HT1080 (cell line): ENCODE measurements at regions not wholly inside any gene's neighbourhood (a gene's known extent, or its start where the extent isn't known, plus 50 kb on each side); places are given as distances from the start of the nearest gene placed in this dataset.

ENCODE experiments used
- DNase-seq: peaks from one replicate; pipeline ENCODE4 v3.0.0-alpha.2; 2015; ENCODE audit warnings: low read depth

DNA sequence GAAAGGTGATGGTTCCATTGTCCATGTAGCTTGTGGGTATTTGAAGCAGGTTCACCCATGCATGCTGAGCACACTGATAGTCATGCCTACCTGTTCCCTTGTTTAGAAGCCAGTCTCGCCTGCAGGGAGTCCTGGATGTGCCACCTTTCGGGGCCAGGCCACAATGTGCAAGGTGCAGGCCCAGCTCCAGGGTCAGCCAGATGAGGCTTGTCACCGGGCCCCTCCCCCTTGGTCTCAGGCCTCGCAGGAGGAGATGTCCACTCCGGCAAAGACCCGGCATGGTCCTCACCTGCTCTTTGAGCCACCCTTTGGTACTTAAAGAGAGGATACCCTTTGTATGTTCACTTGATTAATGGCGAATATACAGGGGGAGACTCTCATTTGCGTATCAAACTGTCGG, 140.4 kb upstream of the RTL1 start:
- no peak for DNase-seq

DNA sequence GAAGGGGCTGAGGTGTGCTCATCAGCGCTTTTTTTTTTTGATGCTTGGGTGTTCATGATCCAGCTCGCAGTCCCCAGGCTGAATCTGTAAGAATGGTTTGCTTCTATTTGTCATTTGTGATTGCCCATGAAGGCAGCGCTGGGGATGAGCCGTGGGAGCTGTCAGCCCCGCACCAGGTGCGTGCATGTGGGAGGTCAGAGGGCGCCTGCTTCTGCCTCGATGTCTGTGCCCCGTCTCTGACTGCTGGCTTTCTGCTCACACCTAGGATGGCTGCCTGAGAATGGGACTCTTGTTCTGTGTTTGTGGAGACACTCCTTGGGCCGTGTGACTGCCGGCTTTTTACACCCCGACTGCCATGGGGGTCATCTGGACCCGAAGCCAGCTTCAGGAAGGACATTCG, 141.2 kb upstream of the RTL1 start:
- DNase-seq, result no peak

DNA sequence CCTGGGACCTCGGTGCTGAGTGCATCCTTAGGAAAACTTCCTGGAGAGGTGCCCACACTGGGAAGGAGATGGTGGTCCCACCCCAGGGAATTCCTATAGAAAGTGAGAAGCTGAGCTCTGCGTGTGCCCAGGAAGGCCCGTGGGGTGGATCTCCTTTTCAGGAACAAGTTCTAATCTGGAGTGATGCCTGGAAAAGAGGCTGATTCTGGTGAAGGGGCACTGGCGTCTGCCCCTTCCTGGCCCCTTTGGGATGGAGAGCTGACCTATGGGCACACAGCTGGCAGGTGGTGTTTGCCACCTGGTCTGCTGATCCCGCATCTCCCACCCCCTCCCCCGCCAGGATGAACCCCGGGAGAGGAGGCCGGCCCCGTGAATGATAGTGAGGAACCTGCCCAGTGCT, 142.0 kb upstream of the RTL1 start:
- DNase-seq, result no peak

DNA sequence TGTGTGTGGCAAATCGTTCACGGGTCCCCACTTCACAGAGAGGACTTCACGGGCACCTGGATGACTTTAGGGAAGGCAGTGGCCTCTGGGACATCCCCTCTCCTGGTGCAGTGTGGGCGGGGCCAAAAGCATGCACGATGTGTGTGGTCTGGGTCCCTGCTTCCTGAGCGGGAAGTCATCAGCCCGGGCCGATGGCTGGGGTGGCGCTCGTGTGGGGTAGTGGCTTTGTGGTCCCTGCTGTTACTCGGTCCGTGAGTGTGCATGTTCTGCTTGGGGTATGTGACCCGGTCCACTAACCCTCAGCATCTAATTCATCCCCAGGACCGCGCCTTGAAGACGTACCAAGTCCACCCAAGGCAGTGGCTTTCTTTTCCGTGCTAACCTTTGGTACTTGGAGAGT, 142.5 kb upstream of the RTL1 start:
- no peak for DNase-seq

DNA sequence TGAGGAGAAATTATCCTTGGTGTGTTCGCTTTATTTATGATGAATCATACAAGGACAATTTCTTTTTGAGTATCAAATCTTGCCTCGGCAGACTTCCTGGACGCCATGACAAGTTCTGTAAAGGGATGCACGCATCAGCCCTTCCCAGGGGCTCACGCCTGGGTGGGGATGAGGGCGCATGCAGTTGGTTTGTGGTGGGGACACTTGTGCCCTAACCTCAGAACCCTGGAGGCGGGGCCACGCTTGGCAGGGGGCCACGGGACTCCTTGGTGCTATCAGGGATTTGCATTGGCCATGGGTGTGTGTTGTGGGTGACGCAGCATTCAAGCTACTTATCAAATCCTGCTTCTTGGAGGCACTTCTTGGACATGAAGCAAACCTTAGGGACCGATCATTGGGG, 143.8 kb upstream of the RTL1 start:
- DNase-seq, result no peak

DNA sequence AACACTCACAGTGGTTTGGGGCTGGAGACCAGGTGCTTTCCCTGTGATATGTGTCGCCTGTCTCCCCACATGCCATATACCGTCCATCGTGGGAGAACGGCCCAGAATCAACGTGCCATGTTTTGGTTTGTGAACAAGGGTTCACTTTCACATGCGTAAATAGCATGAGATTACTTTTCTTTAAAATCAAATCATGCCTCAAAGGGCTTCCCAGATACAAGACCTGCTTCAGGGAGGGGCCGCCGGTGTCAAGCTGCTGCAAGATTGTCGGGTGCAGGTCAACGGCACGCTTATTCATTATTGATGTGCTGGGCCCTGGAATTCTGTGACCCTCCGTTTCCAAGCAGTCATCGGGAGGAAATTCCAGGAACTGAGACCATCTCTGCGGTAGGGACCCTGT, 145.2 kb upstream of the RTL1 start:
- no peak for DNase-seq

DNA sequence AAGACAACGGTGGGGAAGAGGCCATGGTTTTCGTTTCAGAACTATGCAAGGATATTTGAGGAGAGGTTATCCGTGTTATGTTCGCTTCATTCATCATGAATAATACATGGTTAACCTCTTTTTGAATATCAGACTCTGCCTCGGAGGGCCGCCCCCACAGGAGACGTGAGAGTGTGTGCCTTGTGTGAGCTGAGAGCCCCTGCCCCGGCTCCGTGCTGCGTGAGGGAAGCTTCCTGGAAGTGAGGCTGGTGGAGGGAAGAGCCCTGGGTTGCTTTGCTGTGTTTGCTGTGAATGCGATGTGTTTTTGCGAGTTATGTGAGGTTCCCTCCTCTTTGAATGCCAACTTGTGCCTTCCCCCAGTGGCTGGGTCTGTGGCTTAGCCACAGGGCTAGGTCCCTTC, 146.0 kb upstream of the RTL1 start:
- DNase-seq, result no peak

DNA sequence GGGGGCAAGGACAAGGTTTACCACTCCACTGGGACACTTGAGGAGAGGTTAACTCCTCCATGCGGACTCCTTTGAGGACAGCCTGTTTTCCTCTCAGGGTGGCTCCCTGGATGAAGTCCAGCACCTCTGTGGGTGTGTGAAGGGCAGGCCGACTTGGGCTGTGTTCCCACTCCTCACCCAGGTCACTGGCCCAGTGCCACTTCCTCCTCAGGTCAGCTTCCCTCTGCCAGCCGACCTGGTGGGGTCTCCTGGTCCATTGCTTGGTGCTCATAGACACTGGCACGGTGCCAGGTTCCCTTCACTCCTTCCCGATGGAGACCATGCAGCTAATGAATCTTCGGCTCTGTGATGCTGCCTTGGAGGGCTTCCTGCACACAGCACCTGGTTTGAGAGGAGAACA, 146.4 kb upstream of the RTL1 start:
- no peak for DNase-seq

DNA sequence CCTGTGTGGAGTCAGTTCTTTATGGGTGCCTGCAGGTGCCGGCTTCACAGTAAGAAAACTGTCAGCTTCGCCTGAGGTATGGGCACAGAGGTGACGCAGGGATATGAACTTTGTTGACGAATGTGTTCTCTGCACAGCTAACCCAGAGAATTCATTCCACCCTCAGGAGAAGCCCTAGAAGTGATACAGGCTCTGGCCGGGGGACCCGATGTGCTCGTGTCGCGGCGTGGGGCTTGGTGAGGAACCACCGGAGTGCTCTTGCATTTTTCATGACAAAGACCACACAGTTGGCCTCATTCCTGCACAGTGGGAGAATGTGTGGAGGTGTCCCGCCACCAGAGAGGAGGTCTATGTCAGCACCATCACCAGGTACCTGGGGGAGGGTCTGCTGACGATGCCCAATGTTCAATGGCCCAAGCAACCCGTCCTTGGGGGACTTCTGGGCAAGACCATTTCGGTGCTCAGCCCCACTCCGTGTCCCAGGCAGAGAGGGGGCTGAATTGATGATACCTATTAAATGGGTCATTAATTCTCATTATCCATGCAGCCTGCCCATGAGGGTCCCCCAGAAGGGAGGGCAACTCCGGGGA, 147.5 kb upstream of the RTL1 start:
- DNase-seq, result no peak

DNA sequence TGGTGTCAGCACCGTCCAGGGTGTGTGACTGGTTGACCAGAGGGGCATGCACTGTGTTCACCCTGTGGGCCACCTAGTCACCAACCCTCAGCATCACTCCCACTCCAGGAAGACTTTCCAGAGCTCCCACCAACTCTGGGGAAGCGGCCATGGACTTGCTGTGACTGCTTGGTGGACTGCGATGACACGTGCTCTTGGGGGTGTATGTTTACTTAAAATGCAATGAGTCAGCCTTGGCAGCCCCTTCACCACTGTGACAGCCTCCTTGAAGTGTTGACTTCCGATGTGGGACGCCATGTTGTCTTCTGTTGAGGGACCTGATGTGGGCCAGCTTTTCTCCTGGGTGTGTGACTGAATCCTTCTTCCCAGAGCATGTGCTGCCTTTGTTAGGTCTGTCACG, 151.1 kb upstream of the RTL1 start:
- DNase-seq, result no peak

DNA sequence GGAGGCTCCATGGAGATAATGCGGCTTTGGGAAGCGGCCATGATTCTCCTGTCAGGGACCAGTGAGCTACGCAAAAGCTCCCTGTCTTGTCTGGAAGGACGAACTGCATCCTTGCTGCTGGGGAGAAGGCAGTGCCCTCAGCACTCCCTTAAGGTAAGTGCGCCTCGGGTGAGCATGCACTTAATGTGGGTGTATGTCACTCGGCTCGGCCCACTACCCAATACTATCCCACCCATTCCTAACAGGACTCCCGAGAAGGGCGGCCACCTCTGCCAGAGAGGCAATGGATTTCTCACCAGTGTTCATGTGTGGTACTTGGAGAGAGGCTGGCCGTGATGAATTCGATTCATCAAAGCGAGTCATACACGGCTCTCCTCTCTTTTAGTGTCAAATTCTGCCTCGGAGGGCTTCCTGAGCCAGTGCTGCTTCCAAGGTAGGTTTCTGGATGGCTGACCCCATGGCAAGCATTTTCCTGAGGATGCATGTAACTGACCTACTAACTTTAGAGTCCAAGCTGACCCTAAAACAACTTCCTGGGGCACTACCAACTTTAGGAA, 151.7 kb upstream of the RTL1 start:
- no peak for DNase-seq

DNA sequence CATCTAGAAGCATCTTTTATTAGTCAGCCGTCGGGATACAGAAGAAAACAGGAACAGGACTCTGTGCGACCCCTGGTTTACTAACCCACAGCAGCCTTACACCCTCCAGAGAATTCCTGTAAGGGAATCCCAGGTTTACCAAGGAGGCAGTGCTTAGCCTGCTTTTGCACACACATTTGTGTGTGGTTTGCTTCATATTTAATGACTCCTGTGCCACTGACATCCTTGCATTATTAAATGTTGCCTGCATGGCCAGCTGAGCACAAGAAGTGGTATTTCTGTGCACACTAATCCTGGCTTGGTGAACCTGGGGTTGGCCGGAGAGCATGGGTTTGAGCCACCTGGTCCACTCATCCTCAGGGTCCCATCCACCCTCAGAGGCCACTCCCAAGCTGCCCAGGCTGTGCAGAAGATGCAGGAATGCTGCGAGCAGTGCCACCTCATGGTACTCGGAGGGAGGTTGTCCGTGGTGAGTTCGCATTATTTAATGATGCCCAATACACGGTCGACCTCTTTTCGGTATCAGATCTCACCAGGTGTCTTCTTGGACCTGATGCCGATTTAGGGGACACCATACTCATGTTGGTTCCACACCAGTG, 152.4 kb upstream of the RTL1 start:
- DNase-seq, result no peak

DNA sequence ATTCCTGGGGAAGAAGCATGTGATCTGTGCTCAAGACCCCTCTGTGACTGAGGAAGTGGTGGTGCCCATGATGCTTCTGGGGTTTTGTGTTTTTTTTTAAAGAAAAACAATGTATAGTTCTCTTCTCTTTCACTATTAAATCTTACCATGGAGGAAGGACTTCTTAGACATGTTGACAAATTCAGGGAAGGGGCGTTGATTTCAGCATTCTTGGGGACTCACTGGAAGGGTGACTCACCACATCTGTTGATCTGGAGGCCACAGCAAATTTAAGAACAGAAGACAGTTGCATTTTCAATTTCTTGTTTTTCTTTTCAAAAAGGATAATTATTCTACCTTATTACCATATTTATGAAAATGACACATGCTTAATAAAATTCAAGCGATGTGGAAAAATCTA, 152.9 kb upstream of the RTL1 start:
- DNase-seq, result no peak

DNA sequence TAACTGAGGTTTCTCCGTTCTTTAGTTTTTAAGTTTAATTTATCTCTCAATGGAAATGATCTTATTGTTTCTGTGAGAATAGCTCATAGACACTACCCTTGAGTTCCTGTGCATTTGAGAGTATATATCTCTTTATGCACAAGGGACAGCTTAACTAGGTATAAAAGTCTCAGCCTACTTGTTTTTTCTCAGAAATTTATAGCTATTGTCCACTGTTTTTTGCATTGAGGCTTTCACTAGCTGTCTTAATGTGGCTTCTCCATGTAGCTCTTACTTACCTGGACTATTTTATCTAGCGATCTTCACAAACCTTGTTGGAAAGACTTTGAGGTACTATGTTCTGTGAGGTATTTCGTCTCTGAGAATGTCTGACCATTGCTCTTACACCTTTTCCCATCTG, 153.9 kb upstream of the RTL1 start:
- DNase-seq, result no peak

DNA sequence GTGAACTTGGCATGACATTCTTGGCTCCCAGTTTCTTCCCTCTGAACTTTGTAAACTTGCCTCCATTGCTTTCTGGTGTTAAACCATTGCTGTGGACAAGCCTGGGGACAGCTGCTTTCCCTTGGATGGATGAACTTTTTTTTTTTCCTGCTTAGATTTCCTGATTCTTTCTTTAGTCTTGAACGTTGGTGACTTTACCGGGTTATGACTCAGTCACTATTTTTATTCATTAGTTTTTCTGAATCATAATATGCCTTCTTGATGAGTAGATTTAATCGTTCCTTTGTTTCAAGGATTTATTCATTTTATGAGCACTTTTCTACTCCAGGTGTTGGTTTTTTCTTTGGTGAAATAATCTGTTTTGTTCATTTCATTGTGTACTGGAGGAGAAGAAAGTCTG, 155.0 kb upstream of the RTL1 start:
- DNase-seq, result peak; percentile 46

DNA sequence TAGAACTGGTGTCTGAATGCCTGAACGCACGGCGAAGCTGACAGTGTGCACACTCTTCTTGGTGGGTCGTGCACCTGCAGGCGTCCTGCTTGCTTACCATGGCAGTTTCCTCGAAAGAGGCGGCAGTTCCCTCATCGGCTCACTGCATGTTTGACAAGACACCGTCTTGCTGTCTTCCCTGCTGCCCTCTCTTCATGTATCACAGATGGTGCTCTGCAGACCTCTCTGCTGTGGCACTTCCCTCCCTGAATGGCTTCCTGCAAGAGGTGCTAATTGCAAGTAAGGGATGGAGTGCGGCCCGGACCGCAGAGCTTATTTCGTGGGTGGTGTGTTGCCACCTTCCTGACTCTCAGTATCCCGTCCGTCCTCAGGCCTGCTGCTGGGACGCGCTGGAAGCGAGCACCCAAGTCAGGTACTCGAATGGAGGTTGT, 156.7 kb upstream of the RTL1 start:
- DNase-seq, result no peak

DNA sequence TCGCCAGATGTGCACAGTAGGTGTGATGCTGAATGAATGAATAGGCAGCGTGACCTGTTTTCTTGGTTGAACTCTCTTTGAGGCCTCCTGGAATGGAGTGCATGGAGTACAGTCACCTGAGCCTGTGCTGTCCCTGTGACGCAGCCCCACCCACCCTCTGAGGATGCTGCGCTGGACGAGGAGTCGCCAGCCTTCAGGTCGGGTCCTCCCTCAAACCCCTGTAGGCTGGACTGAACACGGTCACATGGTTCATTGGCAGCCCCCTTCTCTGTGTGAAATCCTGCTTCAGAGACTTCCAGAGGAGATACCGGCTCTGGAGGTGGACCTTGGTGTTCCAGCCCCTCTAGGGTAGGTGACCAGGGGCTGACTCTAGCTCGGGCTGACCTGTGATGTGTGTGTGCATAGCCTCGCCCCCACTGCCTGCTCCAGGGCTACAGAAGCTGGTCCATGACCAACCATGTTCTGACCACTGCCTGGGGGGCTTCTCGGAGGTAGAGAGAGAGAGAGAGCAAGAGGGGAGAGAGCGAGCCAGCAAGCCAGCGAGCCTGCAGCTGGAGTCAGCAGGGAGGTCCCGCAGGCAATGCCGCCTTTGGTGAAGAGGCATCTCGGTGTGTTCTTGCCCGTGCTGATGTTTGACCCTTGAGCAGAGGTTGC, 158.0 kb upstream of the RTL1 start:
- no peak for DNase-seq

DNA sequence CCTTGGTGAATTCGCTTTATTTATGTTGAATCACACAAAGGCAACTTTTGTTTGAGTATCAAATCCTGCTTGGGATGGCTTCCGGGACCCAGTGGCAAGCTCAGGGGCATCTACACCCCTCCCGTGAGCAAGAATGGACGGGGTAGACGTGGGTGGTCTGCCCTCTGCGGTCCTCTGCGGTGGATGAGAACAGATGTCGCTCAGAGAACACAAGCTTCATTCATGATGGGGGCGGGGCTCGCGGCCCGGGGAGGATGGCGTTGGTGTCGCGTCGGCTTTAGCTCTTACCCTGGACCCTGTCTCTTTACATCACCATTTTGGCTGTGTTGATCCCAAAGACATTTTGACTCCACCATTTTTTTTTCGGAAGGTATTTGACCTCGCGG, 158.5 kb upstream of the RTL1 start:
- no peak for DNase-seq

DNA sequence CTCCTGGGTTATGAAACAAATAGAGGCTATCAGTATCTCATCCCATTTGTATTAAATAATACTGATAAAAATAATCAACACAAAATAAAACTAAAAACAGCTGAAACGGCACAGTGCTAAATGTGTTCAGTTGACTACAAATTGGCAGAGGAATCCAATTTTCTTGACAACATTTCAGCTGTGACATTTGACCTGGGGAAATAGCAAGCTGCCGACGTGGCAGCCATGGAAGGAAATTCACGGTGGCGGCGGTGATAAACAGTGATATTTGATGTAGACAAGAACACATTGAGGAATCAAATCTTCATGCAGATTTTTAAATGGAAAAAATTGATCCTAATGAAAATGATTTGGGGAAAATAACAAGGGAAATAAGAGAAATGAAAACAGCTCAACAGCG, 159.1 kb upstream of the RTL1 start:
- DNase-seq, result no peak

DNA sequence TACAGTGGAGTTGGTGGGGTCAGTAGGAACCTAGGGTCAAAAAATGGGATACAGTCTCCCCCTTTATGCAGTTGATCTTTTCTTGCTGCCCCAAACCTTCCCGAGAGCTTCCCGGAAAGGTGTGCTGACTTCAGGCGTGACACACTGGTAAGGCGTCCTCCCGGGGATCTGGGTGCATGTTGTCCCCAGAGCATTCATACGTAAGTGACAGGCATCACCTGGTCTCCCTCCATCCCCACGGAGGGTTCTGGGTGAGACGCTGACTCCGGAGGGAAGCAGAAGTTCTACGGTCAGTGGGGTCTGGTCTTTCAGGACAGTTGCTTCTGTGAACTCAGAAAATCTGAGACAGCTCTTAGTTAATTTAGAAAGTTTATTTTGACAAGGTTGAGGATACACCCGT, 159.6 kb upstream of the RTL1 start:
- DNase-seq, result no peak

DNA sequence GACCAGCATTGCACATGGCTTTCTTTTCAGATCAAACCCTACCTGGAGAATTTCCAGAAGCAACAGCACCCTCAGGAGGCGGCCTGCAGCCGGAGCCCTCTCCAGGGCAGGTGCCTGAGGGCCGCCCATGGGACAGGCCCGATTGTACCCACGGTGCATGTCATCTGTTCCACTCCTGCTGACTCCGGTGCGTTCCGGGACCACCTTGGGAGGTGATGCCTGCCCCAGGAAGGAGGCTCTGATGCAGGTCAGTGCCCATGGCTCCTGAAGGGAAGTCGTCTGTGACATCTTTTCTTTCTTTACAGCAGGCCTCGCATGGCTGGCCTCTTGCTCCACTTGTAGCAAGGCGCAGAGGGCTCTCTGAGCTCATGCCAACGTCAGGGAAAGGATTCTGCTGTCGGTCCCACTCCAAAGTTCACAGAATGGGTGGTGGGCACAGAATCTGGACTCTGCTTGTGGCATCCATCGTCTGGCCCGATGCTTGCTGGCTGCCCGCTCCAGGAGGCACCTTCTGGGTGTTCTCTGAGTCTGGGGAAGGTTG, 160.7 kb upstream of the RTL1 start:
- no peak for DNase-seq

DNA sequence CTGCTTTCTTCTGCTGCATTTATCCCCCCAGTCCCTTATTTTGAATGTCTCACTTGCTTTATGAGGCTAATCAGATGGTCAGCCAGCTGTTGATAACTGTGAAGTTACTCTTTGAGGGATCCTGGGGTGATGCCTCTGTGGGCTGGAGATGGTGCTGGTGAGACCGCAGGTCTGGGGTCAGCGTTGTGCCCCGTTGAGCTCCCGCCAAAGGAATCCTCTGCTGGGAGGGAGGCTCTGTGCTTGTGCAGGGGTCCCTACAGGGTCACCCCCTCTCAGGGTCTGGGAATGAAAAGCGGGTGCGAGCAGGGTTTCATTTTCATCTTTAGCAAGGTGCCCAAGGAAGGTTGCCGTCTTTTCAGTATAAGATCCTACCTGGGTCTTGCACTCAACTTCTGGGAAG, 161.2 kb upstream of the RTL1 start:
- no peak for DNase-seq

DNA sequence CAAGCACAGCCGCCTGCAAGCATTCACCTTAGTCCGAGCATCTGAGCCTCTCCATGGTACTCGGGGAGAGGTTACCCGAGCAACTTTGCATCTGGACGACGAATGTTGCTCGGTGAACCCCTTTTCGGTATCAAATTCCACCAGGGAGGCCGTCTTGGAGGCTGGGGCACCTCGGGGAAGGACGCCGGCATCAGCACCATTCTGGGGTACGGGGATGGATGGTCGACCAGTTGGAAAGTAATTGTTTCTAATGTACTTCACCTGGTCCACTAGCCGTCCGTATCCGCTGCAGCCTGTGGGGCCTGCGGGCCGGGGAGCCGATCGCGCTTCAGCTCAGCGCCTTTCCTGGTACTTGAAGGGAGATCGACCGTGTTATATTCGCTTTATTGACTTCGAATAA, 161.7 kb upstream of the RTL1 start:
- DNase-seq, result no peak
